ENCODE measurements at regions not wholly inside any gene's neighbourhood (a gene's known extent, or its start where the extent isn't known, plus 50 kb on each side); places are given as distances from the start of the nearest gene placed in this dataset.

- DNase-seq (ENCODE audit: low read depth in 1 of 2, low spot score in 1 of 2) = no peak
- Histone ChIP-seq H3K4me3 (replicated peaks; ENCODE audit: insufficient read depth, low read length) (no peak overlapping the region), H3K27ac (replicated peaks) (no peak overlapping the region), H3K27me3 (ENCODE audit: insufficient read depth, poor library complexity, severe bottlenecking) (peaks cover 14% of the 10 kb centered on the region)
- no peak for TF ChIP-seq GABPA (IDR thresholded peaks at IDR 0.05; ENCODE audit: low read depth)
- no peak for TF ChIP-seq SPI1 (IDR thresholded peaks at IDR 0.05; ENCODE audit: borderline replicate concordance, low read depth)
- no peak for TF ChIP-seq CTCF (IDR thresholded peaks at IDR 0.05; ENCODE audit: insufficient read depth, low read length)
- TF ChIP-seq POLR2AphosphoS5 (IDR thresholded peaks at IDR 0.05; ENCODE audit: low read depth) = no peak
- TF ChIP-seq REST (IDR thresholded peaks at IDR 0.05; ENCODE audit: insufficient replicate concordance, low read depth) = no peak
These were observed 114.3 kb downstream of the KCTD15 start for GRCh38 chr19:33910922-33911321.

- TF ChIP-seq REST (IDR thresholded peaks at IDR 0.05; ENCODE audit: insufficient replicate concordance, low read depth) = no peak
- H3K4me3 ChIP-seq (replicated peaks; ENCODE audit: insufficient read depth, low read length) = no peak overlapping the region
- peaks cover 3% of the 10 kb centered on the region for H3K27me3 ChIP-seq (ENCODE audit: insufficient read depth, poor library complexity, severe bottlenecking)
- H3K27ac ChIP-seq (replicated peaks) = no peak overlapping the region
- no peak for DNase-seq (ENCODE audit: low read depth in 1 of 2, low spot score in 1 of 2)
These were observed 117.9 kb downstream of the KCTD15 start for GRCh38 chr19:33914599-33914998.

- Histone ChIP-seq H3K27me3 (ENCODE audit: insufficient read depth, poor library complexity, severe bottlenecking) (peaks cover 3% of the 10 kb centered on the region), H3K4me3 (replicated peaks; ENCODE audit: insufficient read depth, low read length) (no peak overlapping the region), H3K27ac (replicated peaks) (no peak overlapping the region)
- TF ChIP-seq SPI1 (IDR thresholded peaks at IDR 0.05; ENCODE audit: borderline replicate concordance, low read depth) (no peak), POLR2AphosphoS5 (IDR thresholded peaks at IDR 0.05; ENCODE audit: low read depth) (no peak), GABPA (IDR thresholded peaks at IDR 0.05; ENCODE audit: low read depth) (no peak), REST (IDR thresholded peaks at IDR 0.05; ENCODE audit: insufficient replicate concordance, low read depth) (no peak), CTCF (IDR thresholded peaks at IDR 0.05; ENCODE audit: insufficient read depth, low read length) (no peak)
- DNase-seq (ENCODE audit: low read depth in 1 of 2, low spot score in 1 of 2) = no peak
These were observed 120.1 kb downstream of the KCTD15 start for GRCh38 chr19:33916792-33917191.

GRCh38 chr19:33919291-33919690 lies 122.6 kb downstream of the KCTD15 start:
- H3K4me3 ChIP-seq (replicated peaks; ENCODE audit: insufficient read depth, low read length) = no peak overlapping the region
- peaks cover 3% of the 10 kb centered on the region for H3K27me3 ChIP-seq (ENCODE audit: insufficient read depth, poor library complexity, severe bottlenecking)
- H3K27ac ChIP-seq (replicated peaks) = no peak overlapping the region
- no peak for DNase-seq (ENCODE audit: low read depth in 1 of 2, low spot score in 1 of 2)
- TF ChIP-seq REST (IDR thresholded peaks at IDR 0.05; ENCODE audit: insufficient replicate concordance, low read depth) = no peak
- no peak for TF ChIP-seq POLR2AphosphoS5 (IDR thresholded peaks at IDR 0.05; ENCODE audit: low read depth)
- no peak for TF ChIP-seq CTCF (IDR thresholded peaks at IDR 0.05; ENCODE audit: insufficient read depth, low read length)
- no peak for TF ChIP-seq SPI1 (IDR thresholded peaks at IDR 0.05; ENCODE audit: borderline replicate concordance, low read depth)
- no peak for TF ChIP-seq GABPA (IDR thresholded peaks at IDR 0.05; ENCODE audit: low read depth)

Measured in HL-60 (cell line).